WTC11 (cell line): ENCODE measurements at regions not wholly inside any gene's neighbourhood (a gene's known extent, or its start where the extent isn't known, plus 50 kb on each side); places are given as distances from the start of the nearest gene placed in this dataset.
A peak's percentile ranks its signal among the peaks of the same experiment; 100 is the strongest.

Source experiments
- ATAC-seq: fragments of 200-7000 bp; cut with Tn5 transposase; 2 replicates; pipeline ENCODE4 v1.10.0; 2021; ENCODE audit warnings: mild to moderate bottlenecking, moderate library complexity
- CTCF ChIA-PET: fragments of 300-600 bp; sonication (Branson Sonifier 250); formaldehyde crosslinking; loops from one replicate; lab custom pipeline; 2021; ENCODE audit warnings: antibody characterized with exemption; lab: Charles Lee
- POLR2A ChIA-PET: fragments of 350-600 bp; sonication (Branson Sonifier 250); formaldehyde crosslinking; loops from one replicate; lab custom pipeline; 2021; ENCODE audit warnings: antibody characterized with exemption; lab: Charles Lee
- DNase-seq: peaks from one replicate; pipeline ENCODE4 v3.0.0; 2021; ENCODE audit warnings: low spot score
- H3K27ac Mint-ChIP-seq: 2 replicates; pipeline ENCODE4 v1.8.0; 2021; ENCODE audit warnings: mixed read lengths
- H3K27me3 Mint-ChIP-seq: 2 replicates; pipeline ENCODE4 v1.8.0; 2021; ENCODE audit warnings: low read depth, mild to moderate bottlenecking, moderate library complexity, mixed read lengths
- H3K36me3 Mint-ChIP-seq: 2 replicates; pipeline ENCODE4 v1.8.0; 2021; ENCODE audit warnings: mixed read lengths
- H3K4me1 Mint-ChIP-seq: 2 replicates; pipeline ENCODE4 v1.8.0; 2022; ENCODE audit warnings: mixed read lengths
- H3K4me3 Mint-ChIP-seq: 2 replicates; pipeline ENCODE4 v1.8.0; 2021; ENCODE audit warnings: mild to moderate bottlenecking, moderate library complexity, mixed read lengths
- H3K9me3 Mint-ChIP-seq: 2 replicates; pipeline ENCODE4 v1.8.0; 2021; ENCODE audit warnings: mixed read lengths
- CREM ChIP-seq: sonication (generic); formaldehyde crosslinking; IDR thresholded peaks from 2 replicates; pipeline ENCODE4 v1.8.1; 2022; ENCODE audit warnings: mild to moderate bottlenecking, missing genetic modification reagents, moderate library complexity
- ESRRA ChIP-seq: sonication (generic); formaldehyde crosslinking; IDR thresholded peaks from 2 replicates; pipeline ENCODE4 v1.8.1; 2022; ENCODE audit warnings: mild to moderate bottlenecking, missing genetic modification reagents, borderline replicate concordance
- FOXJ3 ChIP-seq: sonication (generic); formaldehyde crosslinking; IDR thresholded peaks from 2 replicates; pipeline ENCODE4 v1.9.0; 2021; ENCODE audit warnings: missing genetic modification reagents, mild to moderate bottlenecking, borderline replicate concordance
- FOXP1 ChIP-seq: sonication (generic); formaldehyde crosslinking; IDR thresholded peaks from 2 replicates; pipeline ENCODE4 v1.8.0; 2022; ENCODE audit warnings: missing genetic modification reagents, mild to moderate bottlenecking, moderate library complexity, borderline replicate concordance
- MYBL2 ChIP-seq: sonication (generic); formaldehyde crosslinking; IDR thresholded peaks from 2 replicates; pipeline ENCODE4 v1.8.1; 2023; ENCODE audit warnings: mild to moderate bottlenecking, moderate library complexity, missing genetic modification reagents
- RORB ChIP-seq: fragments of 250-450 bp; sonication (Bioruptor Pico); IDR thresholded peaks from 2 replicates; pipeline ENCODE4 v1.9.0; 2021; ENCODE audit warnings: mild to moderate bottlenecking
- SMAD4 ChIP-seq: sonication (generic); formaldehyde crosslinking; IDR thresholded peaks from 2 replicates; pipeline ENCODE4 v1.8.0; 2022; ENCODE audit warnings: mild to moderate bottlenecking, missing genetic modification reagents
- TCF7 ChIP-seq: sonication (generic); formaldehyde crosslinking; IDR thresholded peaks from 2 replicates; pipeline ENCODE4 v1.8.0; 2022; ENCODE audit warnings: mild to moderate bottlenecking, low read depth, missing genetic modification reagents, moderate library complexity
- TEAD1 ChIP-seq: sonication (generic); formaldehyde crosslinking; IDR thresholded peaks from 2 replicates; pipeline ENCODE4 v1.8.0; 2022; ENCODE audit warnings: mild to moderate bottlenecking, missing genetic modification reagents
- ZNF121 ChIP-seq: sonication (generic); formaldehyde crosslinking; IDR thresholded peaks from 2 replicates; pipeline ENCODE4 v1.8.0; 2023; ENCODE audit warnings: missing genetic modification reagents
- ZNF138 ChIP-seq: sonication (generic); formaldehyde crosslinking; conservative IDR thresholded peaks from 2 replicates; pipeline ENCODE4 v1.8.1; 2022; ENCODE audit warnings: mild to moderate bottlenecking, moderate library complexity, missing genetic modification reagents
- ZNF281 ChIP-seq: sonication (generic); formaldehyde crosslinking; IDR thresholded peaks from 2 replicates; pipeline ENCODE4 v1.8.0; 2023; ENCODE audit warnings: mild to moderate bottlenecking, missing genetic modification reagents
- ZNF317 ChIP-seq: sonication (generic); formaldehyde crosslinking; IDR thresholded peaks from 2 replicates; pipeline ENCODE4 v1.8.1; 2023; ENCODE audit warnings: low read depth, mild to moderate bottlenecking, moderate library complexity, missing genetic modification reagents, borderline replicate concordance
- ZSCAN18 ChIP-seq: fragments of 250-450 bp; sonication (Bioruptor Pico); IDR thresholded peaks from 2 replicates; pipeline ENCODE4 v2.1.2; 2022; ENCODE audit warnings: mild to moderate bottlenecking, moderate library complexity
- TF ChIP-seq, protein P1 (sequence below): fragments of 250-450 bp; sonication (Bioruptor Pico); IDR thresholded peaks from 2 replicates; pipeline ENCODE4 v1.8.0; 2021; ENCODE audit warnings: mild to moderate bottlenecking
- TF ChIP-seq, protein P2 (sequence below): sonication (generic); formaldehyde crosslinking; IDR thresholded peaks from 2 replicates; pipeline ENCODE4 v1.8.1; 2023; ENCODE audit warnings: mild to moderate bottlenecking, missing genetic modification reagents
- TF ChIP-seq, protein P3 (sequence below): sonication (generic); formaldehyde crosslinking; IDR thresholded peaks from 2 replicates; pipeline ENCODE4 v1.8.0; 2022; ENCODE audit warnings: mild to moderate bottlenecking, missing genetic modification reagents
- TF ChIP-seq, protein P4 (sequence below): fragments of 250-450 bp; sonication (Bioruptor Pico); IDR thresholded peaks from 2 replicates; pipeline ENCODE4 v1.9.0; 2021; ENCODE audit warnings: mild to moderate bottlenecking
- TF ChIP-seq, protein P5 (sequence below): sonication (generic); formaldehyde crosslinking; IDR thresholded peaks from 2 replicates; pipeline ENCODE4 v1.8.0; 2022; ENCODE audit warnings: missing genetic modification reagents

DNA sequence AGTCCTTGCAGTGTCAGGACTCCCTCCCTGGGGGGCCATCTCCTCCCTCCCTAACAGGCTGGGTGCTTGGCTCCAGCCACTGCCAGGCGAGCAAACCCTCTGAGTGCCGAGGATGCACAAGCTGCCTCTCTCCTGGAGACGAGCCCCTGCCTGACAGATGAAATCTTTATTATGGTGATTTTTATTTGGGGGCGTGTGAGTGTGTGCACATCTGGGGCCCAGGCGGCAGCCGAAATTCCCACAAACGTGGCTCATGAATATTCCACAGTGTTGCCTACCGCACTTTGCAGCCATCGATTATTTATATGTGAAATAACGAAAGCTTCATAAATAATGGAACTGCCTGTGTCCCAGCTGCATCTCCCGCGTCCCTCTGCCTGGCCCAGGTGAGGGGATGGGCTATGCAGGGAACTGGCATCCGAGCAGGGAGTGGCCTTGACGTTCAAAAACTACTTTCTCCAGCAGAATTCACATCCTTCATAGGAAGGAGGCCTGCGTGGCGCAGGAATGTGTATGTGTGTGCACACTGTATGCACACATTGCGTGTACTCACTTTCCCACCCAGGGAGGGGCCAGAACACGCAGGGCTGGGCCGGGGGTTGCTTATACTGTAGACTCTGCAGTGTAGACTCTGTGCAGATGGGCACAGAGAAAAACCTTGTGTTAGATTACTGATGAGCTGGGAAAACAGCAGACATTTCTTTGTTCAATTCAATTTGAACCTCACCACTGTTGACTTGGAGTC lies 73.1 kb downstream of the UBIAD1 start:
- Mint-ChIP-seq H3K27me3 (peaks cover 4% of the 10 kb centered on the region), H3K9me3 (peaks cover 4% of the 10 kb centered on the region), H3K4me3 (no peak overlapping the region; the same call in 1 of the 2 replicates), H3K36me3 (peaks cover 2% of the 10 kb centered on the region), H3K27ac (peak overlapping the region; percentile 65; the same call in 1 of the 2 replicates), H3K4me1 (peaks cover 50% of the 10 kb centered on the region)
- POLR2A ChIA-PET, result no interaction called here
- ATAC-seq (0 out of 2 replicates have a peak, but pooled peaks have one; percentile 27), DNase-seq (no peak)
- CTCF ChIA-PET, result interaction anchor here (1.0 to 2.1 kb wide), 6 partner anchors 10 to 226 kb away, joined by 3 to 8 read pairs (median 4); partner anchors contain the start of gene UBIAD1
- TF ChIP-seq FOXJ3 (CRISPR knock-in tag), result no peak
- TF ChIP-seq ZNF138 (CRISPR knock-in tag), result no peak
- no peak for TF ChIP-seq ESRRA
- no peak for TF ChIP-seq ZNF317
- TF ChIP-seq, protein P1, sequence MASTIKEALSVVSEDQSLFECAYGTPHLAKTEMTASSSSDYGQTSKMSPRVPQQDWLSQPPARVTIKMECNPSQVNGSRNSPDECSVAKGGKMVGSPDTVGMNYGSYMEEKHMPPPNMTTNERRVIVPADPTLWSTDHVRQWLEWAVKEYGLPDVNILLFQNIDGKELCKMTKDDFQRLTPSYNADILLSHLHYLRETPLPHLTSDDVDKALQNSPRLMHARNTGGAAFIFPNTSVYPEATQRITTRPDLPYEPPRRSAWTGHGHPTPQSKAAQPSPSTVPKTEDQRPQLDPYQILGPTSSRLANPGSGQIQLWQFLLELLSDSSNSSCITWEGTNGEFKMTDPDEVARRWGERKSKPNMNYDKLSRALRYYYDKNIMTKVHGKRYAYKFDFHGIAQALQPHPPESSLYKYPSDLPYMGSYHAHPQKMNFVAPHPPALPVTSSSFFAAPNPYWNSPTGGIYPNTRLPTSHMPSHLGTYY (CRISPR knock-in tag), result no peak
- no peak for TF ChIP-seq RORB
- TF ChIP-seq, protein P2, sequence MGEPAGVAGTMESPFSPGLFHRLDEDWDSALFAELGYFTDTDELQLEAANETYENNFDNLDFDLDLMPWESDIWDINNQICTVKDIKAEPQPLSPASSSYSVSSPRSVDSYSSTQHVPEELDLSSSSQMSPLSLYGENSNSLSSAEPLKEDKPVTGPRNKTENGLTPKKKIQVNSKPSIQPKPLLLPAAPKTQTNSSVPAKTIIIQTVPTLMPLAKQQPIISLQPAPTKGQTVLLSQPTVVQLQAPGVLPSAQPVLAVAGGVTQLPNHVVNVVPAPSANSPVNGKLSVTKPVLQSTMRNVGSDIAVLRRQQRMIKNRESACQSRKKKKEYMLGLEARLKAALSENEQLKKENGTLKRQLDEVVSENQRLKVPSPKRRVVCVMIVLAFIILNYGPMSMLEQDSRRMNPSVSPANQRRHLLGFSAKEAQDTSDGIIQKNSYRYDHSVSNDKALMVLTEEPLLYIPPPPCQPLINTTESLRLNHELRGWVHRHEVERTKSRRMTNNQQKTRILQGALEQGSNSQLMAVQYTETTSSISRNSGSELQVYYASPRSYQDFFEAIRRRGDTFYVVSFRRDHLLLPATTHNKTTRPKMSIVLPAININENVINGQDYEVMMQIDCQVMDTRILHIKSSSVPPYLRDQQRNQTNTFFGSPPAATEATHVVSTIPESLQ (CRISPR knock-in tag), result no peak
- TF ChIP-seq, protein P3, sequence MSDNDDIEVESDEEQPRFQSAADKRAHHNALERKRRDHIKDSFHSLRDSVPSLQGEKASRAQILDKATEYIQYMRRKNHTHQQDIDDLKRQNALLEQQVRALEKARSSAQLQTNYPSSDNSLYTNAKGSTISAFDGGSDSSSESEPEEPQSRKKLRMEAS (CRISPR knock-in tag), result no peak
- TF ChIP-seq, protein P4, sequence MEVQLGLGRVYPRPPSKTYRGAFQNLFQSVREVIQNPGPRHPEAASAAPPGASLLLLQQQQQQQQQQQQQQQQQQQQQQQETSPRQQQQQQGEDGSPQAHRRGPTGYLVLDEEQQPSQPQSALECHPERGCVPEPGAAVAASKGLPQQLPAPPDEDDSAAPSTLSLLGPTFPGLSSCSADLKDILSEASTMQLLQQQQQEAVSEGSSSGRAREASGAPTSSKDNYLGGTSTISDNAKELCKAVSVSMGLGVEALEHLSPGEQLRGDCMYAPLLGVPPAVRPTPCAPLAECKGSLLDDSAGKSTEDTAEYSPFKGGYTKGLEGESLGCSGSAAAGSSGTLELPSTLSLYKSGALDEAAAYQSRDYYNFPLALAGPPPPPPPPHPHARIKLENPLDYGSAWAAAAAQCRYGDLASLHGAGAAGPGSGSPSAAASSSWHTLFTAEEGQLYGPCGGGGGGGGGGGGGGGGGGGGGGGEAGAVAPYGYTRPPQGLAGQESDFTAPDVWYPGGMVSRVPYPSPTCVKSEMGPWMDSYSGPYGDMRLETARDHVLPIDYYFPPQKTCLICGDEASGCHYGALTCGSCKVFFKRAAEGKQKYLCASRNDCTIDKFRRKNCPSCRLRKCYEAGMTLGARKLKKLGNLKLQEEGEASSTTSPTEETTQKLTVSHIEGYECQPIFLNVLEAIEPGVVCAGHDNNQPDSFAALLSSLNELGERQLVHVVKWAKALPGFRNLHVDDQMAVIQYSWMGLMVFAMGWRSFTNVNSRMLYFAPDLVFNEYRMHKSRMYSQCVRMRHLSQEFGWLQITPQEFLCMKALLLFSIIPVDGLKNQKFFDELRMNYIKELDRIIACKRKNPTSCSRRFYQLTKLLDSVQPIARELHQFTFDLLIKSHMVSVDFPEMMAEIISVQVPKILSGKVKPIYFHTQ (CRISPR knock-in tag), result no peak
- TF ChIP-seq ZSCAN18 (CRISPR knock-in tag), result no peak

GRCh38 chr1:11350265-11350664 lies 77.3 kb downstream of the UBIAD1 start:
- H3K36me3 Mint-ChIP-seq, result peaks cover 8% of the 10 kb centered on the region
- ChIA-PET CTCF (interaction anchor here (1.3 to 1.9 kb wide), 2 partner anchors 14 to 30 kb away, joined by 6 to 8 read pairs; no protein-coding TSS in a partner anchor), POLR2A (no interaction called here)
- H3K4me1 Mint-ChIP-seq, result peaks cover 51% of the 10 kb centered on the region
- DNase-seq (no peak), ATAC-seq (no peak)
- H3K9me3 Mint-ChIP-seq, result peaks cover 15% of the 10 kb centered on the region
- no peak overlapping the region for H3K4me3 Mint-ChIP-seq
- peaks cover 30% of the 10 kb centered on the region for H3K27me3 Mint-ChIP-seq
- H3K27ac Mint-ChIP-seq, result no peak overlapping the region
- TF ChIP-seq MYBL2 (no peak), SMAD4 (CRISPR knock-in tag) (no peak), TEAD1 (no peak), TCF7 (CRISPR knock-in tag) (no peak), FOXP1 (no peak), ZNF121 (CRISPR knock-in tag) (no peak), ZNF281 (CRISPR knock-in tag) (no peak), CREM (CRISPR knock-in tag) (no peak)
- TF ChIP-seq, protein P5, sequence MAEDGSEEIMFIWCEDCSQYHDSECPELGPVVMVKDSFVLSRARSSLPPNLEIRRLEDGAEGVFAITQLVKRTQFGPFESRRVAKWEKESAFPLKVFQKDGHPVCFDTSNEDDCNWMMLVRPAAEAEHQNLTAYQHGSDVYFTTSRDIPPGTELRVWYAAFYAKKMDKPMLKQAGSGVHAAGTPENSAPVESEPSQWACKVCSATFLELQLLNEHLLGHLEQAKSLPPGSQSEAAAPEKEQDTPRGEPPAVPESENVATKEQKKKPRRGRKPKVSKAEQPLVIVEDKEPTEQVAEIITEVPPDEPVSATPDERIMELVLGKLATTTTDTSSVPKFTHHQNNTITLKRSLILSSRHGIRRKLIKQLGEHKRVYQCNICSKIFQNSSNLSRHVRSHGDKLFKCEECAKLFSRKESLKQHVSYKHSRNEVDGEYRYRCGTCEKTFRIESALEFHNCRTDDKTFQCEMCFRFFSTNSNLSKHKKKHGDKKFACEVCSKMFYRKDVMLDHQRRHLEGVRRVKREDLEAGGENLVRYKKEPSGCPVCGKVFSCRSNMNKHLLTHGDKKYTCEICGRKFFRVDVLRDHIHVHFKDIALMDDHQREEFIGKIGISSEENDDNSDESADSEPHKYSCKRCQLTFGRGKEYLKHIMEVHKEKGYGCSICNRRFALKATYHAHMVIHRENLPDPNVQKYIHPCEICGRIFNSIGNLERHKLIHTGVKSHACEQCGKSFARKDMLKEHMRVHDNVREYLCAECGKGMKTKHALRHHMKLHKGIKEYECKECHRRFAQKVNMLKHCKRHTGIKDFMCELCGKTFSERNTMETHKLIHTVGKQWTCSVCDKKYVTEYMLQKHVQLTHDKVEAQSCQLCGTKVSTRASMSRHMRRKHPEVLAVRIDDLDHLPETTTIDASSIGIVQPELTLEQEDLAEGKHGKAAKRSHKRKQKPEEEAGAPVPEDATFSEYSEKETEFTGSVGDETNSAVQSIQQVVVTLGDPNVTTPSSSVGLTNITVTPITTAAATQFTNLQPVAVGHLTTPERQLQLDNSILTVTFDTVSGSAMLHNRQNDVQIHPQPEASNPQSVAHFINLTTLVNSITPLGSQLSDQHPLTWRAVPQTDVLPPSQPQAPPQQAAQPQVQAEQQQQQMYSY, result no peak
